Astrocyte (in vitro differentiated cells and primary cell): ENCODE measurements at regions not wholly inside any gene's neighbourhood (a gene's known extent, or its start where the extent isn't known, plus 50 kb on each side); places are given as distances from the start of the nearest gene placed in this dataset.

ENCODE experiments used
- DNase-seq: peaks from one replicate; pipeline ENCODE4 v3.0.0-alpha.2; 2010; ENCODE audit warnings: low read depth
- FAIRE-seq: peaks from 2 replicates; lab custom pipeline; 2011; peaks lifted over from hg19 to GRCh38; lab: Jason Lieb, UNC
- H2AFZ ChIP-seq: 2 replicates; pipeline ENCODE4 v1.6.0; 2012; ENCODE audit warnings: low read depth, low read length, inconsistent platforms
- H3K27ac ChIP-seq: 2 replicates; pipeline ENCODE4 v1.5.1; 2011; ENCODE audit warnings: low read depth, low read length, inconsistent platforms
- H3K27me3 ChIP-seq: 2 replicates; pipeline ENCODE4 v1.6.0; 2011; ENCODE audit warnings: low read length, inconsistent platforms; ENCODE audit not compliant: insufficient read depth
- H3K36me3 ChIP-seq: 2 replicates; pipeline ENCODE4 v1.5.1; 2011; ENCODE audit warnings: low read length, inconsistent platforms; ENCODE audit not compliant: insufficient read depth
- H3K4me1 ChIP-seq: 2 replicates; pipeline ENCODE4 v1.5.1; 2011; ENCODE audit warnings: low read length, inconsistent platforms; ENCODE audit not compliant: insufficient read depth
- H3K4me2 ChIP-seq: 2 replicates; pipeline ENCODE4 v1.6.0; 2012; ENCODE audit warnings: low read length, inconsistent platforms
- H3K4me3 ChIP-seq: 2 replicates; pipeline ENCODE4 v1.5.1; 2011; ENCODE audit warnings: low read depth, mild to moderate bottlenecking, low read length, inconsistent platforms; ENCODE audit not compliant: insufficient read depth
- H3K79me2 ChIP-seq: 2 replicates; pipeline ENCODE4 v1.6.0; 2012; ENCODE audit warnings: mild to moderate bottlenecking, low read length, inconsistent platforms; ENCODE audit not compliant: insufficient read depth
- H3K9ac ChIP-seq: 2 replicates; pipeline ENCODE4 v1.6.0; 2012; ENCODE audit warnings: mild to moderate bottlenecking, low read length, inconsistent platforms
- H3K9me3 ChIP-seq: 2 replicates; pipeline ENCODE4 v1.5.1; 2012; ENCODE audit warnings: low read depth, mild to moderate bottlenecking, low read length, inconsistent platforms; ENCODE audit not compliant: insufficient read depth
- H4K20me1 ChIP-seq: 2 replicates; pipeline ENCODE4 v1.6.0; 2012; ENCODE audit warnings: low read length, inconsistent platforms; ENCODE audit not compliant: insufficient read depth
- H3K27ac Mint-ChIP-seq: one replicate; pipeline ENCODE4 v1.8.0; 2021; ENCODE audit warnings: mild to moderate bottlenecking, mixed read lengths; ENCODE audit not compliant: unreplicated experiment
- H3K27me3 Mint-ChIP-seq: one replicate; pipeline ENCODE4 v1.8.0; 2021; ENCODE audit warnings: low read depth, mixed read lengths; ENCODE audit not compliant: unreplicated experiment
- H3K36me3 Mint-ChIP-seq: one replicate; pipeline ENCODE4 v1.8.0; 2021; ENCODE audit warnings: low read depth, mixed read lengths; ENCODE audit not compliant: unreplicated experiment
- H3K4me1 Mint-ChIP-seq: one replicate; pipeline ENCODE4 v1.8.0; 2021; ENCODE audit warnings: low read depth, mixed read lengths; ENCODE audit not compliant: unreplicated experiment
- H3K4me3 Mint-ChIP-seq: one replicate; pipeline ENCODE4 v1.8.0; 2021; ENCODE audit warnings: mild to moderate bottlenecking, moderate library complexity, mixed read lengths; ENCODE audit not compliant: unreplicated experiment
- H3K9me3 Mint-ChIP-seq: one replicate; pipeline ENCODE4 v1.8.0; 2021; ENCODE audit warnings: mild to moderate bottlenecking, mixed read lengths; ENCODE audit not compliant: unreplicated experiment
- EZH2 ChIP-seq: IDR thresholded peaks from 2 replicates; pipeline ENCODE4 v1.6.1; 2012; ENCODE audit warnings: mild to moderate bottlenecking, low read length, inconsistent platforms; ENCODE audit not compliant: insufficient read depth
- TF ChIP-seq, protein P1 (sequence below): IDR thresholded peaks from 2 replicates; pipeline ENCODE4 v1.5.1; 2011; ENCODE audit warnings: low read depth, mild to moderate bottlenecking, inconsistent platforms, low read length, moderate library complexity; ENCODE audit not compliant: insufficient read depth

DNA sequence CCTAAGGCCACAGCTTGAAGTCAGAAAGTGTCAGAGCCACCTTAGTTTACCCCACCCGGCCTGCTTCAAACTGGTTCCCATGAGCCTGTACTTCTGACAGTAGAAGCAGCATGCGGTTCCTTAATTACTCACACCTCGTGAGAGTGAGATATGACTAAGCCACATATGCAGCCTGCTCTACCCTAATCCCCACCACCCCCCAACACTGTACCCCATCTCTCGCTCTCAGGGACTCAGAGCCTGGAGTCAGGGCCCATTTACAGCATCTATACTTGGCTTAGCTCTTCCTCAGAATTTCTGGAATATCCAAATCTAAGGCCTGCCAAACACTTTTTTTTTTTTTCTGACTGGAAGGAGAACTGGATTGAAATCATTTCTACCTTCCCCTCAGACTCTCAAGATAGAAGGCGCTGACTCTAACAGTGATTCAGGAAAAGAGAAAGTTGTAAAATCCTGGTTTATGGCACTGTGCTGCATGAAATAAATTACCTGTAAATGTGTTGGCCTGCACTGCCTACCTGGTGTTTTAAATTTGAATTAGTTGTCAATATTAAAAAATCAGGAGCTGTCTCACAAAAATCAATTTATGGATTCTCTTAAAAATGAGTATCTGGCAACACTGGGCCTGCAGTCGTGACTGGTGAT lies 360.0 kb downstream of the RND3 start:
- H3K9me3 Mint-ChIP-seq = peaks cover 3% of the 10 kb centered on the region
- Histone ChIP-seq H3K27me3 (no peaks in the 10 kb centered on the region), H3K27ac (peak overlapping the region; percentile 83), H3K4me3 (no peak overlapping the region), H3K79me2 (no peaks in the 10 kb centered on the region), H3K9ac (peak overlapping the region; percentile 38), H3K36me3 (no peaks in the 10 kb centered on the region), H3K4me1 (peaks cover 47% of the 10 kb centered on the region), H2AFZ (no peak overlapping the region), H4K20me1 (no peaks in the 10 kb centered on the region), H3K9me3 (no peaks in the 10 kb centered on the region), H3K4me2 (peak overlapping the region; percentile 50)
- no peak overlapping the region for H3K4me3 Mint-ChIP-seq
- H3K27me3 Mint-ChIP-seq = no peaks in the 10 kb centered on the region
- peaks cover 30% of the 10 kb centered on the region for H3K4me1 Mint-ChIP-seq
- DNase-seq (no peak), FAIRE-seq (no peak)
- peak overlapping the region; percentile 88 for H3K27ac Mint-ChIP-seq
- H3K36me3 Mint-ChIP-seq = no peaks in the 10 kb centered on the region
- TF ChIP-seq, protein P1, sequence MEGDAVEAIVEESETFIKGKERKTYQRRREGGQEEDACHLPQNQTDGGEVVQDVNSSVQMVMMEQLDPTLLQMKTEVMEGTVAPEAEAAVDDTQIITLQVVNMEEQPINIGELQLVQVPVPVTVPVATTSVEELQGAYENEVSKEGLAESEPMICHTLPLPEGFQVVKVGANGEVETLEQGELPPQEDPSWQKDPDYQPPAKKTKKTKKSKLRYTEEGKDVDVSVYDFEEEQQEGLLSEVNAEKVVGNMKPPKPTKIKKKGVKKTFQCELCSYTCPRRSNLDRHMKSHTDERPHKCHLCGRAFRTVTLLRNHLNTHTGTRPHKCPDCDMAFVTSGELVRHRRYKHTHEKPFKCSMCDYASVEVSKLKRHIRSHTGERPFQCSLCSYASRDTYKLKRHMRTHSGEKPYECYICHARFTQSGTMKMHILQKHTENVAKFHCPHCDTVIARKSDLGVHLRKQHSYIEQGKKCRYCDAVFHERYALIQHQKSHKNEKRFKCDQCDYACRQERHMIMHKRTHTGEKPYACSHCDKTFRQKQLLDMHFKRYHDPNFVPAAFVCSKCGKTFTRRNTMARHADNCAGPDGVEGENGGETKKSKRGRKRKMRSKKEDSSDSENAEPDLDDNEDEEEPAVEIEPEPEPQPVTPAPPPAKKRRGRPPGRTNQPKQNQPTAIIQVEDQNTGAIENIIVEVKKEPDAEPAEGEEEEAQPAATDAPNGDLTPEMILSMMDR = no peak
- TF ChIP-seq EZH2 = no peak

DNA sequence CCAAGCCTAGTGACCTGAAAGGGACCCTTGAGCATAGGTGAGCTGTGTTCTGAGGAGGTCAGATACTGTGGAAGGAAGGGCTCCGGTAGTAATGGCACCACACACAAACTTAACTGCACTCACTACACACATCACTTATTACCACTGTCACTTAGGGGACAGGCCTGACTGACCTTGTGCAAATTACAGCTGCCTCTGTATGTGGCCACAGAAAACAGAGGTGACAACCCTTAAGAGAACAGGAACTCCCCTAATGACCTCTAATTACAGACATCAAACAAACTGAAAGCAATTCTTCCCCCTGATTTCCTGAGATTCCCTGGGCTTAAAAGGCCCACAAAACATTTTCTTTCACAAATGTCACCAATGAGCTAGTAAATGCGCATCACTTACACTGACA lies 360.6 kb downstream of the RND3 start:
- Histone ChIP-seq H3K4me1 (peaks cover 49% of the 10 kb centered on the region), H3K9ac (peak overlapping the region; percentile 66), H4K20me1 (no peaks in the 10 kb centered on the region), H3K27ac (peak overlapping the region; percentile 83), H3K36me3 (no peaks in the 10 kb centered on the region), H3K4me3 (no peak overlapping the region), H2AFZ (peak overlapping the region; percentile 8), H3K9me3 (no peaks in the 10 kb centered on the region), H3K79me2 (no peaks in the 10 kb centered on the region), H3K27me3 (no peaks in the 10 kb centered on the region), H3K4me2 (peak overlapping the region; percentile 41)
- H3K36me3 Mint-ChIP-seq = no peaks in the 10 kb centered on the region
- H3K4me1 Mint-ChIP-seq = peaks cover 30% of the 10 kb centered on the region
- H3K9me3 Mint-ChIP-seq = peaks cover 3% of the 10 kb centered on the region
- H3K4me3 Mint-ChIP-seq = no peak overlapping the region
- TF ChIP-seq, protein P1 = no peak
- TF ChIP-seq EZH2 = no peak
- H3K27ac Mint-ChIP-seq = peak overlapping the region; percentile 55
- FAIRE-seq = no peak
- DNase-seq = no peak
- H3K27me3 Mint-ChIP-seq = no peaks in the 10 kb centered on the region

- peaks cover 3% of the 10 kb centered on the region for H3K9me3 Mint-ChIP-seq
- H3K36me3 ChIP-seq = no peaks in the 10 kb centered on the region
- peak overlapping the region; percentile 90 for H3K27ac ChIP-seq
- FAIRE-seq (no peak), DNase-seq (no peak)
- H3K9ac ChIP-seq = peak overlapping the region; percentile 75
- H3K27me3 ChIP-seq = no peaks in the 10 kb centered on the region
- no peaks in the 10 kb centered on the region for H3K27me3 Mint-ChIP-seq
- no peak overlapping the region for H3K4me3 Mint-ChIP-seq
- H3K4me2 ChIP-seq = peak overlapping the region; percentile 64
- no peaks in the 10 kb centered on the region for H3K36me3 Mint-ChIP-seq
- H3K4me1 Mint-ChIP-seq = peaks cover 30% of the 10 kb centered on the region
- no peak overlapping the region for H3K4me3 ChIP-seq
- H2AFZ ChIP-seq = peak overlapping the region; percentile 8
- peaks cover 49% of the 10 kb centered on the region for H3K4me1 ChIP-seq
- H3K27ac Mint-ChIP-seq = peak overlapping the region; percentile 89
- H3K9me3 ChIP-seq = no peaks in the 10 kb centered on the region
- TF ChIP-seq, protein P1 = no peak
- TF ChIP-seq EZH2 = no peak
- no peaks in the 10 kb centered on the region for H4K20me1 ChIP-seq
- no peaks in the 10 kb centered on the region for H3K79me2 ChIP-seq
Measured at GRCh38 chr2:150126143-150126740, 361.2 kb downstream of the RND3 start.
